Right atrium auricular region (tissue), 2 donors: ENCODE measurements at regions not wholly inside any gene's neighbourhood (a gene's known extent, or its start where the extent isn't known, plus 50 kb on each side); places are given as distances from the start of the nearest gene placed in this dataset.

Experiments used
- DNase-seq: peaks from one replicate; pipeline ENCODE4 v3.0.0-alpha.2; 2019; ENCODE audit warnings: low spot score
- H3K27ac ChIP-seq, 2 donors: fragments of 200-600 bp; sonication (generic); 1 replicate in 1 of 2; 2 replicates in 1 of 2; pipeline ENCODE4 v1.5.1; 2016 to 2019
- H3K27me3 ChIP-seq, 2 donors: fragments of 200-600 bp; sonication (generic); one replicate each; pipeline versions ENCODE4 v1.5.1 to v1.6.0; 2017 to 2019
- H3K36me3 ChIP-seq: fragments of 200-600 bp; sonication (generic); one replicate; pipeline ENCODE4 v1.5.1; 2016
- H3K4me1 ChIP-seq, 2 donors: fragments of 200-600 bp; sonication (generic); one replicate each; pipeline versions ENCODE4 v1.5.1 to v1.6.0; 2017 to 2019
- H3K4me3 ChIP-seq, 2 donors: fragments of 200-600 bp; sonication (generic); 1 replicate in 1 of 2; 2 replicates in 1 of 2; pipeline ENCODE4 v1.5.1; 2017 to 2019; ENCODE audit warnings: mild to moderate bottlenecking in 1 of 2, moderate library complexity in 1 of 2
- H3K9me3 ChIP-seq, 2 donors: fragments of 200-600 bp; sonication (generic); one replicate each; pipeline ENCODE4 v1.5.1; 2019
- CTCF ChIP-seq, 2 donors: fragments of 200-600 bp; sonication (generic); IDR thresholded peaks; one replicate each; pipeline ENCODE4 v1.5.1; 2019; ENCODE audit warnings: antibody characterized with exemption in 2 of 2

GRCh38 chr2:81650048-81650971, 1345.8 kb upstream of the LRRTM1 start:
- DNase-seq, result no peak
- no peak overlapping the region for H3K4me3 ChIP-seq
- H3K36me3 ChIP-seq, result no peaks in the 10 kb centered on the region
- H3K27me3 ChIP-seq, result no peaks in the 10 kb centered on the region
- no peaks in the 10 kb centered on the region for H3K4me1 ChIP-seq
- no peak overlapping the region for H3K27ac ChIP-seq
- H3K9me3 ChIP-seq, result no peaks in the 10 kb centered on the region
- TF ChIP-seq CTCF (IDR thresholded peaks at IDR 0.05), result no peak

- H3K27ac ChIP-seq, result no peak overlapping the region
Measured at GRCh38 chr2:81648806-81649205, 1344.3 kb upstream of the LRRTM1 start.

GRCh38 chr2:81648370-81648769, 1343.8 kb upstream of the LRRTM1 start:
- Histone ChIP-seq H3K9me3 (no peaks in the 10 kb centered on the region), H3K4me1 (no peaks in the 10 kb centered on the region), H3K27me3 (no peaks in the 10 kb centered on the region), H3K27ac (no peak overlapping the region), H3K36me3 (no peaks in the 10 kb centered on the region), H3K4me3 (no peak overlapping the region)
- no peak for DNase-seq
- TF ChIP-seq CTCF (IDR thresholded peaks at IDR 0.05), result no peak

More at GRCh38 chr2:81648806-81649205, 1344.3 kb upstream of the LRRTM1 start:
- no peaks in the 10 kb centered on the region for H3K36me3 ChIP-seq
- H3K4me3 ChIP-seq, result no peak overlapping the region
- no peaks in the 10 kb centered on the region for H3K27me3 ChIP-seq
- H3K9me3 ChIP-seq, result no peaks in the 10 kb centered on the region
- DNase-seq, result no peak
- no peak for TF ChIP-seq CTCF (IDR thresholded peaks at IDR 0.05)
- H3K4me1 ChIP-seq, result no peaks in the 10 kb centered on the region

GRCh38 chr2:81647715-81648230, 1343.2 kb upstream of the LRRTM1 start:
- no peak for DNase-seq

GRCh38 chr2:81645745-81646301, 1341.3 kb upstream of the LRRTM1 start:
- TF ChIP-seq CTCF (IDR thresholded peaks at IDR 0.05), result no peak

More at GRCh38 chr2:81647715-81648230, 1343.2 kb upstream of the LRRTM1 start:
- no peaks in the 10 kb centered on the region for H3K27me3 ChIP-seq
- no peak overlapping the region for H3K27ac ChIP-seq
- H3K9me3 ChIP-seq, result no peaks in the 10 kb centered on the region
- no peak overlapping the region for H3K4me3 ChIP-seq
- no peaks in the 10 kb centered on the region for H3K4me1 ChIP-seq
- no peaks in the 10 kb centered on the region for H3K36me3 ChIP-seq
- TF ChIP-seq CTCF (IDR thresholded peaks at IDR 0.05), result no peak

More at GRCh38 chr2:81645745-81646301, 1341.3 kb upstream of the LRRTM1 start:
- DNase-seq, result no peak
- Histone ChIP-seq H3K36me3 (no peaks in the 10 kb centered on the region), H3K4me1 (no peaks in the 10 kb centered on the region), H3K27me3 (no peaks in the 10 kb centered on the region), H3K27ac (no peak overlapping the region), H3K9me3 (no peaks in the 10 kb centered on the region), H3K4me3 (no peak overlapping the region)
